NB4 (cell line): ENCODE measurements at regions not wholly inside any gene's neighbourhood (a gene's known extent, or its start where the extent isn't known, plus 50 kb on each side); places are given as distances from the start of the nearest gene placed in this dataset.
A peak's percentile ranks its signal among the peaks of the same experiment; 100 is the strongest.

ENCODE experiments used
- DNase-seq: peaks from one replicate; pipeline ENCODE4 v3.0.0; 2010; ENCODE audit warnings: low read depth
- H3K4me3 ChIP-seq: one replicate; pipeline ENCODE4 v1.5.1; 2011; ENCODE audit warnings: mild to moderate bottlenecking, low read depth, low read length, moderate library complexity
- MYC ChIP-seq: IDR thresholded peaks from 2 replicates; pipeline ENCODE4 v1.6.1; 2011; ENCODE audit warnings: low read depth, low read length
- POLR2A ChIP-seq: IDR thresholded peaks from 2 replicates; pipeline ENCODE4 v1.6.1; 2011; ENCODE audit warnings: mild to moderate bottlenecking; ENCODE audit not compliant: insufficient read length; ENCODE audit errors: extremely low read depth
- TF ChIP-seq, protein P1 (sequence below): IDR thresholded peaks from 2 replicates; pipeline ENCODE4 v1.6.1; 2011; ENCODE audit warnings: low read depth, low read length
- TF ChIP-seq, protein P2 (sequence below): IDR thresholded peaks from one replicate; pipeline ENCODE4 v1.5.1; 2012; ENCODE audit warnings: low read depth, low read length

DNA sequence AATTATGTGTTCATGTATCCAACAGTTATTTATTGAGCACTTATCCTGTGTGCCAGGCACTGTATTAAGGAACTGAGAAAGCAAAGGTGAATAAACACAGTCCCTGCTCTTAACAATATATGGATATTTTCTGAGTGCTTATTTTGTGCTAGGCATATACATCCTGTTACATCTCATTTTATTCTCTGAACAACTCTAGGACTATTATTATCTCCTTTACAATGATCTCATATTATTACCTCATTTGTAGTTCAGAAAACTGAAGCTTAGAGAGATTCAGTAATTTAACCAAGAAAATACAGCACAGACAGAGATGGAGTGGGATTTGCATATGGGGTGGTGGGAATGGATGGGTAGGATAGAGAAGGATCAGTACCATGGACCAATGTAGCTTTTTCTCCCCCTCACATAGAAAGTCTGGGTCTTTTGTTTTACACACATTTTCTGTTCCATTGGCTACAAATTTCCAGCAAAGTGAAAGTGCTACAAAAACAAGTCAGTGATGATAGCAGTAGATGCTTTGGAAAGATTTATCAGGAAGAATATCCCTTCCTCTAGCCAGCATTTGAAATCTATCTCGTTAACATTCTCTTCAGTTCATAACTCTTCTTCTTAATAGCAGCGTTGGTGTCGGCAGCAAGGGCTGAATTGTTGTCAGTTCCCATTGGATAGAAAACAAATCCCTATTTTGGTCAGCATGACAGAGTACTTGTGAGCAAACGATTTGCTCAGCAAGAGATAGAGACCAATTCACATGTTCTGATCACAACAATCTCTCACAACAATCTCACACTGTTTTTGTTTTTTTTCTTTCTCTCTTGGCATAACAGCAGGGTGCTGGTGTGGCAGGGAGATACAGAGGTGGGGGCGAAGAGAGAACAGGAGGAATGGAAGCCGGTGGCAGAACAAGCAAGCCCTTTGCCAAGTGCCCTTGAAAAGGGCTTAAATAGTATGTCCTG is 102.2 kb upstream of the KCTD1 start:
- no peak overlapping the region for H3K4me3 ChIP-seq
- no peak for TF ChIP-seq POLR2A
- TF ChIP-seq MYC: no peak
- TF ChIP-seq, protein P1, sequence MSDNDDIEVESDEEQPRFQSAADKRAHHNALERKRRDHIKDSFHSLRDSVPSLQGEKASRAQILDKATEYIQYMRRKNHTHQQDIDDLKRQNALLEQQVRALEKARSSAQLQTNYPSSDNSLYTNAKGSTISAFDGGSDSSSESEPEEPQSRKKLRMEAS: no peak
- TF ChIP-seq, protein P2, sequence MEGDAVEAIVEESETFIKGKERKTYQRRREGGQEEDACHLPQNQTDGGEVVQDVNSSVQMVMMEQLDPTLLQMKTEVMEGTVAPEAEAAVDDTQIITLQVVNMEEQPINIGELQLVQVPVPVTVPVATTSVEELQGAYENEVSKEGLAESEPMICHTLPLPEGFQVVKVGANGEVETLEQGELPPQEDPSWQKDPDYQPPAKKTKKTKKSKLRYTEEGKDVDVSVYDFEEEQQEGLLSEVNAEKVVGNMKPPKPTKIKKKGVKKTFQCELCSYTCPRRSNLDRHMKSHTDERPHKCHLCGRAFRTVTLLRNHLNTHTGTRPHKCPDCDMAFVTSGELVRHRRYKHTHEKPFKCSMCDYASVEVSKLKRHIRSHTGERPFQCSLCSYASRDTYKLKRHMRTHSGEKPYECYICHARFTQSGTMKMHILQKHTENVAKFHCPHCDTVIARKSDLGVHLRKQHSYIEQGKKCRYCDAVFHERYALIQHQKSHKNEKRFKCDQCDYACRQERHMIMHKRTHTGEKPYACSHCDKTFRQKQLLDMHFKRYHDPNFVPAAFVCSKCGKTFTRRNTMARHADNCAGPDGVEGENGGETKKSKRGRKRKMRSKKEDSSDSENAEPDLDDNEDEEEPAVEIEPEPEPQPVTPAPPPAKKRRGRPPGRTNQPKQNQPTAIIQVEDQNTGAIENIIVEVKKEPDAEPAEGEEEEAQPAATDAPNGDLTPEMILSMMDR: no peak
- no peak for DNase-seq

DNA sequence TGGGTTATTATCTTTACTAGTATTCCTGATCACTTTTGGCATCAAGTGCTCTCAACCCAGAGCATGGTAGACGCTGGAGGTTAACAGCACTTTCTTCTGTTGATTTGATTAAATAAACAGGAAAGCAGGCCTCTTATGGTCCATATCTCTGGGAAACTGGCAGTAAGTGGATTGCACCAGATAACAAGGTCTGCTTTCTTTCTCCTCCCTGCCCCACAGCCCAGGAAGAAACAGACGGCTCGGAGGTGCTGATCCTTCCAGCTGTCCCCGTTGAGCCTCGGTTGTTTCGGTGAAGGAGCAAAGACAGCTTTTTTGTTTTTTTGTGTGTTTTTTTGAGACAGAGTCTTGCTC is 100.8 kb upstream of the KCTD1 start:
- no peak overlapping the region for H3K4me3 ChIP-seq
- TF ChIP-seq POLR2A (no peak), MYC (no peak)
- TF ChIP-seq, protein P2: no peak
- TF ChIP-seq, protein P1: no peak
- no peak for DNase-seq

DNA sequence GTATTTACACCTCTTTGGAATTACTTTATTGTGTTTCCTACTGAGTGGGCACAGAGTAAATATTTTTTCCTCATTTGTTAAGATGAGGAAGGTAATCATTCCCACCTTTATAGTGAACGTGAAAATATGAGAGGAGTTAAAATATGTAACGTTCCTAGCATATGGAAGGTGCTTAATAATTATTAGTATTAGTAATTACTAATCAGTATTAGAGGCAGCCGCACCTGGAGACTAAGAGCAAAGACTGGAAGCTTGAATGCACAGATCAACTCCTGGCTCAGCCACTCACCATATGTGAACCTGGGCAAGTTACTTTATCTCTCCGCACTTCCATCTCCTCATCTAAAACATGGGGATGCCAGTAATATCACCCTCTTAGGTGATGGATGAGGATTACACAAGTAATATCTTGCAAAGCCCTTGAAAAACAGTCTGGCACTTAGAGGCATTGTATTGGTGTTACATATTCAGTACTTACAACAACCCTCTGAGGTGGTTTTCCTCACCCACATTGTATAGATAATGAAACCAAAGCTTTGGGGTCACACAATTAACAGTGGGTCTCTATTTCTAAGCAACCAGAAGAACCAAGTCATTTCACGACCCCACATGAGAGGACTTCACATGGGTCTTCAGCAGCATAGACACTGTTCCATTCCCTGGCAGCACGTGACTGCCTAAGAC is 100.3 kb upstream of the KCTD1 start:
- no peak overlapping the region for H3K4me3 ChIP-seq
- no peak for DNase-seq
- TF ChIP-seq MYC (no peak), POLR2A (no peak)
- TF ChIP-seq, protein P2: no peak
- TF ChIP-seq, protein P1: no peak

DNA sequence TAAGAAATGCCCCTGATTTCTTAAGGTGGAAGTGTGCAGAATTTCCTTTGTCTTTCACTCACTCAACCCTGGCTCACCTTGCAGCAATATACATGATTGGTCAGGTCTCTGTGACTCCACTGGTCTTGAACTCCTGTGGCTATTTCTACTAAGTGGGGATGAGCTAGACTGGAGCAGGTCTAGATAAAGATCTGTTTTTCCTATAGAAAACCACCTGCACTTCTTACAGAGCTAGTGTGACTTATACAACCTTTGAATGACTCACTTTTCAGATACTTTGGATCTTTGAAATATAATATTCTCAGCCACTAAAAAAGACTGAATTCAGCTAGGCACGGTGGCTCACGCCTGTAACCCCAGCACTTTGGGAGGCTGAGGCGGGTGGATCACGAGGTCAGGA is 98.5 kb upstream of the KCTD1 start:
- TF ChIP-seq, protein P2: no peak
- TF ChIP-seq POLR2A (no peak), MYC (no peak)
- TF ChIP-seq, protein P1: no peak
- H3K4me3 ChIP-seq: no peak overlapping the region
- no peak for DNase-seq

DNA sequence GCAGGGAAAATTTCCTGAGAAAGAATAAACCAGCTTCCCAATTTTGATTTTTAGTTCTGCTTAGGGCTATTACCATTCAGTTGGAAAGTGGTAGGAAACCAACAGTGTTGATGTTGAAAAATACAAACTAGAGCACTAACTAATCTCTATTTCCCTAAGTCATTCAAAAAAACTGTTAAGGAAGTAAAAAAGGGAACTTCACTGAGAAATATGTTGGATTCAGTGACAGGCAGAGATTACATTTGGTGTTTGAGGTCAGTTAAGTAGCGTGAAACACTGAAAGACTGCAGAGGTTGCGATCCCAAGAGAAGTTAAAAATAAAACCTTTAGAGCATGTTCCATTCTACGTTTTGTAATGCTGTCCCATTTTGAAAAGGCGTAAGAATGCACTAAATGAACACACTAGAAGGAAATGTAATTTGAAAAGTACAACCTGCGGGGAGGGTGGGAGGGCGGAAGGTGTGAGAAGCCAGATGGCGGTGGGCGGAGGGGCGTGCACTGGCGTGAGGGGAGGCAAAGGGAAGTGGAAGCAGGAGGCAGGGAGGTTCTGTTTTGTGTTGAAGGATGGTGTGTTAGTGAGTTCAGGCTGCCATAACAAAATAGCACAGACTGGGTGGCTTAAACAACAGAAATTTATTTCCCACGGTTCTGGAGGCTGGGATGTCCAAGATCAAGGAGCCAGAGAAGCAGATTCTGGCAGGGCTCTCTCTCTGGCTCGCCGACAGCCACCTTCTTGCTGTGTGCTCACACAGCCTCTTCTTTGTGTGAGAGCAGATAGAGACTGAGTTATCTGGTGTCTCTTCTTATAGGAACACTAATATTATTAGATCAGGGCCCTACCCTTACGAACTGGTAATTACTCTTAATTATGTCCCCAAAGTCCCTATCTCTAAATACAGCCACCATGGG is 94.3 kb upstream of the KCTD1 start:
- peak; percentile 54 for DNase-seq
- H3K4me3 ChIP-seq: no peak overlapping the region
- TF ChIP-seq, protein P2: no peak
- no peak for TF ChIP-seq POLR2A
- no peak for TF ChIP-seq MYC
- TF ChIP-seq, protein P1: no peak
